ENCODE measurements at regions not wholly inside any gene's neighbourhood (a gene's known extent, or its start where the extent isn't known, plus 50 kb on each side); places are given as distances from the start of the nearest gene placed in this dataset.

GRCh38 chr4:169342906-169343564, 72.3 kb upstream of the SH3RF1 start:
- no peak overlapping the region for H3K56ac ChIP-seq (ENCODE audit: extremely low read depth, insufficient read depth, low read length)
- peaks cover 19% of the 10 kb centered on the region for H3K9me1 ChIP-seq (ENCODE audit: insufficient read depth, low read length)
- H3K23ac ChIP-seq (ENCODE audit: low read depth, low read length), result no peak overlapping the region
- peak overlapping the region; percentile 6; the same call in 1 of the 2 replicates for H4K5ac ChIP-seq (ENCODE audit: low read depth, low read length)
- H2BK15ac ChIP-seq (ENCODE audit: low read depth, low read length), result no peak overlapping the region
- peaks cover 21% of the 10 kb centered on the region for H3K4me1 ChIP-seq (ENCODE audit: control insufficient read depth, insufficient read depth, low read length)
- no peak overlapping the region for H2BK5ac ChIP-seq (ENCODE audit: low read depth, low read length, poor library complexity, severe bottlenecking)
- peak; percentile 41 for DNase-seq
- H3K18ac ChIP-seq (ENCODE audit: low read depth, low read length), result no peak overlapping the region; the same call in 1 of the 2 replicates
- no peaks in the 10 kb centered on the region for H4K20me1 ChIP-seq (ENCODE audit: insufficient read depth, low read length)
- ChIA-PET CTCF (no interaction called here), POLR2A (ENCODE audit: unreplicated experiment) (no interaction called here)
- H2AK9ac ChIP-seq (replicated peaks; ENCODE audit: low read depth, low read length, poor library complexity), result no peak overlapping the region
- H3K4me3 ChIP-seq (ENCODE audit: insufficient read depth, low read depth, low read length), result no peak overlapping the region
- no TSS peak for BruUV-seq (replicated peaks)
- H3K36me3 ChIP-seq (ENCODE audit: control insufficient read depth, insufficient read depth, low read length), result no peaks in the 10 kb centered on the region
- in situ Hi-C loops (cut with MboI; ENCODE audit: low sequenced_read_pairs), result no loop called here
- H3K4ac ChIP-seq (ENCODE audit: low read depth, low read length), result no peak overlapping the region; the same call in 1 of the 2 replicates
- H3K27me3 ChIP-seq (ENCODE audit: control insufficient read depth, insufficient read depth, low read length), result no peaks in the 10 kb centered on the region
- 0 out of 2 replicates have a peak overlapping the region, but pooled peaks have one; percentile 6 for H2BK120ac ChIP-seq (ENCODE audit: low read depth, low read length)
- H3K14ac ChIP-seq (replicated peaks; ENCODE audit: low read depth, low read length), result peak overlapping the region; percentile 29; the same call in 1 of the 2 replicates
- no peaks in the 10 kb centered on the region; a peak in 1 of 4 replicates for H3K79me1 ChIP-seq (ENCODE audit: low read depth in 1 of 2, low read length in 2 of 2)
- H3K9ac ChIP-seq (ENCODE audit: low read depth, low read length), result no peak overlapping the region
- TF ChIP-seq FOS (IDR thresholded peaks at IDR 0.05; ENCODE audit: low read depth, low read length) (0 out of 2 replicates have a peak, but pooled peaks have one; percentile 14), USF2 (IDR thresholded peaks at IDR 0.05; ENCODE audit: low read depth, low read length) (no peak), MAZ (IDR thresholded peaks at IDR 0.05; ENCODE audit: borderline replicate concordance, low read depth, low read length) (no peak)
- H3K9me3 ChIP-seq (ENCODE audit: control insufficient read depth, insufficient read depth, low read length), result no peaks in the 10 kb centered on the region
- dilution Hi-C loops (cut with HindIII; ENCODE audit: low sequenced_read_pairs, unreplicated experiment), result no loop called here
- no peak overlapping the region for H4K91ac ChIP-seq (ENCODE audit: insufficient read depth, low read depth, low read length)
- H3K27ac ChIP-seq (ENCODE audit: insufficient read depth, low read length), result no peak overlapping the region
- ATAC-seq (ENCODE audit: low read depth), result no peak
- no peak overlapping the region for H4K8ac ChIP-seq (ENCODE audit: low read depth in 2 of 2, low read length in 2 of 2)
- H2AK5ac ChIP-seq (ENCODE audit: low read depth, low read length), result 0 out of 2 replicates have a peak overlapping the region, but pooled peaks have one; percentile 0
- H2AFZ ChIP-seq (replicated peaks; ENCODE audit: low read length, poor library complexity), result no peak overlapping the region
- intact Hi-C loops (cut with micrococcal nuclease), result no loop called here
- H3K4me2 ChIP-seq (ENCODE audit: low read depth, low read length), result no peak overlapping the region
- H2BK20ac ChIP-seq (ENCODE audit: low read depth, low read length), result no peak overlapping the region
